DMS53 (cell line): ENCODE measurements at regions not wholly inside any gene's neighbourhood (a gene's known extent, or its start where the extent isn't known, plus 50 kb on each side); places are given as distances from the start of the nearest gene placed in this dataset.
A peak's percentile ranks its signal among the peaks of the same experiment; 100 is the strongest.

Source experiments
- DNase-seq: peaks from one replicate; lab custom pipeline; 2025; lab: John Stamatoyannopoulos, UW

GRCh38 chr11:55172734-55173415 lies 89.1 kb upstream of the TRIM48 start:
- DNase-seq: peak; percentile 1
